Fibroblast of lung (primary cell): ENCODE measurements at regions not wholly inside any gene's neighbourhood (a gene's known extent, or its start where the extent isn't known, plus 50 kb on each side); places are given as distances from the start of the nearest gene placed in this dataset.

Experiments
- EZH2 ChIP-seq: IDR thresholded peaks from 2 replicates; pipeline ENCODE4 v1.5.1; 2012; ENCODE audit warnings: low read length, control low read depth, mild to moderate bottlenecking; ENCODE audit errors: missing control alignments
- TF ChIP-seq, protein P1 (sequence below), 2 donors: IDR thresholded peaks in 1 of 2; conservative IDR thresholded peaks in 1 of 2; 1 replicate in 1 of 2; 2 replicates in 1 of 2; pipeline ENCODE4 v1.5.1; 2011 to 2012; ENCODE audit warnings: low read length in 2 of 2, control low read depth in 1 of 2, inconsistent platforms in 1 of 2, low read depth in 1 of 2, mild to moderate bottlenecking in 1 of 2

DNA sequence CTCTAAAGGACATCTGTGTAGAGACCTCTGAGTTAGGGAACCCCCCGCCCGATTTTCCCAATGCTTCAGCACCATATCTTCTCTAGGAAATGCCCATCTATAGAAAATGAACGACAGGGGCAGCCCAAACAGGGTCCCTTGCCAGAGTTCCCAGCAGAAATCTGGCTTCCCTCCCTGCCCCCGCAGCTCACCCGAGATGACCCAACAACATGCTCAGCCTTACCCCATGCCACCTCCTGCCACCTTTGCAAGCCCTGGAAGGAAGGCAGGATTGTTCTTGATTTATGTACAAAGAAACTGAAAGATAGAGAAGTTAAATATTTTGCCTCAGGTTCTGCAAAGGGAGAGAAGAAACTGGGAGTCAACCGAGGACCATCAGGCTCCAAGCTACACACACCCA lies 105.6 kb upstream of the UQCRFS1 start:
- TF ChIP-seq, protein P1, sequence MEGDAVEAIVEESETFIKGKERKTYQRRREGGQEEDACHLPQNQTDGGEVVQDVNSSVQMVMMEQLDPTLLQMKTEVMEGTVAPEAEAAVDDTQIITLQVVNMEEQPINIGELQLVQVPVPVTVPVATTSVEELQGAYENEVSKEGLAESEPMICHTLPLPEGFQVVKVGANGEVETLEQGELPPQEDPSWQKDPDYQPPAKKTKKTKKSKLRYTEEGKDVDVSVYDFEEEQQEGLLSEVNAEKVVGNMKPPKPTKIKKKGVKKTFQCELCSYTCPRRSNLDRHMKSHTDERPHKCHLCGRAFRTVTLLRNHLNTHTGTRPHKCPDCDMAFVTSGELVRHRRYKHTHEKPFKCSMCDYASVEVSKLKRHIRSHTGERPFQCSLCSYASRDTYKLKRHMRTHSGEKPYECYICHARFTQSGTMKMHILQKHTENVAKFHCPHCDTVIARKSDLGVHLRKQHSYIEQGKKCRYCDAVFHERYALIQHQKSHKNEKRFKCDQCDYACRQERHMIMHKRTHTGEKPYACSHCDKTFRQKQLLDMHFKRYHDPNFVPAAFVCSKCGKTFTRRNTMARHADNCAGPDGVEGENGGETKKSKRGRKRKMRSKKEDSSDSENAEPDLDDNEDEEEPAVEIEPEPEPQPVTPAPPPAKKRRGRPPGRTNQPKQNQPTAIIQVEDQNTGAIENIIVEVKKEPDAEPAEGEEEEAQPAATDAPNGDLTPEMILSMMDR (conservative IDR thresholded peaks at IDR 0.05 in 1 of 2, IDR thresholded peaks at IDR 0.05 in 1 of 2; ENCODE audit: low read depth in 1 of 2, low read length in 2 of 2): no peak
- no peak for TF ChIP-seq EZH2
